ENCODE measurements at regions not wholly inside any gene's neighbourhood (a gene's known extent, or its start where the extent isn't known, plus 50 kb on each side); places are given as distances from the start of the nearest gene placed in this dataset.

- TF ChIP-seq, protein P1, sequence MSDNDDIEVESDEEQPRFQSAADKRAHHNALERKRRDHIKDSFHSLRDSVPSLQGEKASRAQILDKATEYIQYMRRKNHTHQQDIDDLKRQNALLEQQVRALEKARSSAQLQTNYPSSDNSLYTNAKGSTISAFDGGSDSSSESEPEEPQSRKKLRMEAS (IDR thresholded peaks at IDR 0.05), result no peak
- TF ChIP-seq, protein P2, sequence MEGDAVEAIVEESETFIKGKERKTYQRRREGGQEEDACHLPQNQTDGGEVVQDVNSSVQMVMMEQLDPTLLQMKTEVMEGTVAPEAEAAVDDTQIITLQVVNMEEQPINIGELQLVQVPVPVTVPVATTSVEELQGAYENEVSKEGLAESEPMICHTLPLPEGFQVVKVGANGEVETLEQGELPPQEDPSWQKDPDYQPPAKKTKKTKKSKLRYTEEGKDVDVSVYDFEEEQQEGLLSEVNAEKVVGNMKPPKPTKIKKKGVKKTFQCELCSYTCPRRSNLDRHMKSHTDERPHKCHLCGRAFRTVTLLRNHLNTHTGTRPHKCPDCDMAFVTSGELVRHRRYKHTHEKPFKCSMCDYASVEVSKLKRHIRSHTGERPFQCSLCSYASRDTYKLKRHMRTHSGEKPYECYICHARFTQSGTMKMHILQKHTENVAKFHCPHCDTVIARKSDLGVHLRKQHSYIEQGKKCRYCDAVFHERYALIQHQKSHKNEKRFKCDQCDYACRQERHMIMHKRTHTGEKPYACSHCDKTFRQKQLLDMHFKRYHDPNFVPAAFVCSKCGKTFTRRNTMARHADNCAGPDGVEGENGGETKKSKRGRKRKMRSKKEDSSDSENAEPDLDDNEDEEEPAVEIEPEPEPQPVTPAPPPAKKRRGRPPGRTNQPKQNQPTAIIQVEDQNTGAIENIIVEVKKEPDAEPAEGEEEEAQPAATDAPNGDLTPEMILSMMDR (CRISPR knock-in tag; IDR thresholded peaks at IDR 0.05), result no peak
- no peak for TF ChIP-seq HNRNPH1 (optimal IDR thresholded peaks at IDR 0.05; ENCODE audit: low read depth, low read length)
- TF ChIP-seq SP1 (IDR thresholded peaks at IDR 0.05), result no peak
- TF ChIP-seq SP1 (CRISPR knock-in tag; IDR thresholded peaks at IDR 0.05), result no peak
- no peak for TF ChIP-seq USF2 (IDR thresholded peaks at IDR 0.05; ENCODE audit: low read depth, low read length)
- TF ChIP-seq USF2 (CRISPR knock-in tag; IDR thresholded peaks at IDR 0.05; ENCODE audit: borderline replicate concordance), result no peak
Measured at GRCh38 chr6:160929361-160929760, 62.2 kb upstream of the MAP3K4 start.

Data from HepG2 (cell line).